Breast epithelium (tissue), 3 donors: ENCODE measurements at regions not wholly inside any gene's neighbourhood (a gene's known extent, or its start where the extent isn't known, plus 50 kb on each side); places are given as distances from the start of the nearest gene placed in this dataset.

Source experiments
- POLR2A ChIP-seq: fragments of 450-650 bp; IDR thresholded peaks from one replicate; pipeline ENCODE4 v1.6.1; 2016; ENCODE audit warnings: antibody characterized with exemption, mild to moderate bottlenecking, moderate library complexity
- POLR2AphosphoS5 ChIP-seq, 3 donors: sonication (generic); formaldehyde crosslinking; IDR thresholded peaks; one replicate each; pipeline ENCODE4 v1.6.1; 2017; ENCODE audit warnings: antibody characterized with exemption in 3 of 3

DNA sequence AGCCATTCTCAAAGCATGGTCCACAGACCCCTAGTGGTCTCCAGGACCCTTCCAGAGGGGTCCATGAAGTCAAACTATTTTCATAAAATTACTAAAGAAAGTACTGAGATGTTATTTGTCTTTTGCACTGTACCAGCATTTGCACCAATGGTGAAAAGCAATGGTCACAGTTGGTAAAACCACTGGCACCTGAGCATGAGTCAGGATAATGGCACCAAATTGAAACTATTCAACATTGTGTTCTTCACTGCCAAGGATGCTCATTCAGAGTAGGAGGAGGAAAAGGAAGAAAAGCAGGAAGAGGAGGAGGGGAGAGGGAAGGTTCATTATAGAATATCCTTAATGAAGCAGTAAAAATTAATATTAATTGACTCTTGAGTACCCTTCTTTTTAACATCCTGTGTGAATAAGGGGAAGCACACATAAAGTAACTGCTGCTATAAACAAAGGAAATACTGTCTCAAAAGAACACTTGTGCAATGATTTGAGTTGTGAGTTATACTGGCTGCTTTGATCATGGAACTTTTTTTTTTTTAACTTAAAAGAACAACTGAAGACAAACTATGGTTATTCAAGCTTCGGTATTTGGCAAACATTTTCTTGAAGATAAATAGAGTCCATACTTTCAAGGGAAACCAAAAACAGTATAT lies 60.2 kb downstream of the MPP7 start:
- TF ChIP-seq POLR2A (no peak), POLR2AphosphoS5 (IDR thresholded peaks at IDR 0.05) (no peak)
